IMR-90 (cell line): ENCODE measurements at regions not wholly inside any gene's neighbourhood (a gene's known extent, or its start where the extent isn't known, plus 50 kb on each side); places are given as distances from the start of the nearest gene placed in this dataset.

ENCODE experiments used
- ATAC-seq: fragments of 200-7000 bp; cut with Tn5 transposase; 2 replicates; pipeline ENCODE4 v1.9.1; 2020; ENCODE audit warnings: low read depth, mild to moderate bottlenecking, moderate library complexity
- BruUV-seq: library from RNA; stranded (reverse); fragments of 400-500 nt; replicated peaks from 2 replicates; lab custom pipeline; 2021; lab: Mats Ljungman, UMichigan
- CTCF ChIA-PET: fragments of 300-600 bp; formaldehyde crosslinking; extraction: SDS; loops from one replicate; lab custom pipeline; 2021; ENCODE audit warnings: antibody characterized with exemption; lab: Yijun Ruan, JAX
- POLR2A ChIA-PET: fragments of 300-600 bp; sonication (Branson Sonifier 250); formaldehyde crosslinking; loops from one replicate; lab custom pipeline; 2022; ENCODE audit warnings: antibody characterized with exemption; ENCODE audit not compliant: unreplicated experiment; lab: Charles Lee
- DNase-seq: peaks from one replicate; pipeline ENCODE4 v3.0.0; 2013
- H2AFZ ChIP-seq: replicated peaks from 2 replicates; pipeline ENCODE3; 2013; ENCODE audit warnings: low read length, mild to moderate bottlenecking; ENCODE audit not compliant: poor library complexity
- H2AK5ac ChIP-seq: 2 replicates; pipeline ENCODE4 v1.6.1; 2013; ENCODE audit warnings: low read depth, low read length, inconsistent platforms
- H2AK9ac ChIP-seq: replicated peaks from 2 replicates; pipeline ENCODE3; 2013; ENCODE audit warnings: mild to moderate bottlenecking, low read depth, low read length, moderate library complexity; ENCODE audit not compliant: poor library complexity
- H2BK120ac ChIP-seq: 2 replicates; pipeline ENCODE4 v1.6.1; 2013; ENCODE audit warnings: low read depth, low read length, inconsistent platforms
- H2BK15ac ChIP-seq: 3 replicates; pipeline ENCODE4 v1.6.1; 2013; ENCODE audit warnings: low read depth, low read length, inconsistent platforms
- H2BK20ac ChIP-seq: 2 replicates; pipeline ENCODE4 v1.6.1; 2013; ENCODE audit warnings: low read depth, mild to moderate bottlenecking, inconsistent platforms, low read length, moderate library complexity
- H2BK5ac ChIP-seq: 2 replicates; pipeline ENCODE4 v1.6.1; 2013; ENCODE audit warnings: mild to moderate bottlenecking, low read depth, low read length, inconsistent platforms; ENCODE audit not compliant: poor library complexity, severe bottlenecking
- H3K14ac ChIP-seq: replicated peaks from 2 replicates; pipeline ENCODE4 v1.6.1; 2013; ENCODE audit warnings: low read depth, low read length, inconsistent platforms
- H3K18ac ChIP-seq: 2 replicates; pipeline ENCODE4 v1.6.1; 2013; ENCODE audit warnings: low read depth, low read length, control low read depth
- H3K23ac ChIP-seq: 2 replicates; pipeline ENCODE4 v1.6.1; 2013; ENCODE audit warnings: low read depth, low read length, inconsistent platforms
- H3K27ac ChIP-seq: 2 replicates; pipeline ENCODE4 v1.5.1; 2013; ENCODE audit warnings: mild to moderate bottlenecking, control low read depth, low read length; ENCODE audit not compliant: insufficient read depth
- H3K27me3 ChIP-seq: 2 replicates; pipeline ENCODE4 v1.6.1; 2013; ENCODE audit warnings: low read length; ENCODE audit not compliant: control insufficient read depth, insufficient read depth
- H3K36me3 ChIP-seq: 2 replicates; pipeline ENCODE4 v1.6.1; 2013; ENCODE audit warnings: low read length, mixed read lengths; ENCODE audit not compliant: control insufficient read depth, insufficient read depth
- H3K4ac ChIP-seq: 2 replicates; pipeline ENCODE4 v1.6.1; 2013; ENCODE audit warnings: low read depth, low read length, inconsistent platforms
- H3K4me1 ChIP-seq: 2 replicates; pipeline ENCODE4 v1.6.1; 2013; ENCODE audit warnings: low read length, mixed read lengths; ENCODE audit not compliant: control insufficient read depth, insufficient read depth
- H3K4me2 ChIP-seq: 2 replicates; pipeline ENCODE4 v1.6.1; 2013; ENCODE audit warnings: low read depth, mild to moderate bottlenecking, control low read depth, low read length, moderate library complexity
- H3K4me3 ChIP-seq: 2 replicates; pipeline ENCODE4 v1.5.1; 2013; ENCODE audit warnings: low read depth, mild to moderate bottlenecking, control low read depth, low read length, moderate library complexity; ENCODE audit not compliant: insufficient read depth
- H3K56ac ChIP-seq: 2 replicates; pipeline ENCODE4 v1.6.1; 2013; ENCODE audit warnings: low read length, inconsistent platforms; ENCODE audit not compliant: insufficient read depth; ENCODE audit errors: extremely low read depth
- H3K79me1 ChIP-seq, 2 experiments: 2 replicates each; pipeline ENCODE4 v1.6.1; 2013; ENCODE audit warnings: low read length in 2 of 2, inconsistent platforms in 1 of 2, low read depth in 1 of 2
- H3K9ac ChIP-seq: 2 replicates; pipeline ENCODE4 v1.6.1; 2013; ENCODE audit warnings: low read depth, low read length, control low read depth
- H3K9me1 ChIP-seq: 2 replicates; pipeline ENCODE4 v1.6.1; 2013; ENCODE audit warnings: low read length, inconsistent platforms; ENCODE audit not compliant: insufficient read depth
- H3K9me3 ChIP-seq: 2 replicates; pipeline ENCODE4 v1.6.1; 2013; ENCODE audit warnings: low read length; ENCODE audit not compliant: control insufficient read depth, insufficient read depth
- H4K20me1 ChIP-seq: 2 replicates; pipeline ENCODE4 v1.6.1; 2013; ENCODE audit warnings: low read length, inconsistent platforms; ENCODE audit not compliant: insufficient read depth
- H4K5ac ChIP-seq: 2 replicates; pipeline ENCODE4 v1.6.1; 2013; ENCODE audit warnings: mild to moderate bottlenecking, low read depth, low read length, control low read depth
- H4K8ac ChIP-seq, 2 experiments: 2 replicates each; pipeline ENCODE4 v1.6.1; 2013; ENCODE audit warnings: low read depth in 2 of 2, low read length in 2 of 2, control low read depth in 1 of 2, inconsistent platforms in 1 of 2
- H4K91ac ChIP-seq: 2 replicates; pipeline ENCODE4 v1.6.1; 2013; ENCODE audit warnings: low read depth, low read length, inconsistent platforms; ENCODE audit not compliant: insufficient read depth
- BHLHE40 ChIP-seq: fragments of 150-350 bp; IDR thresholded peaks from 2 replicates; pipeline ENCODE4 v1.6.1; 2016; ENCODE audit warnings: mild to moderate bottlenecking, low read depth, low read length
- CEBPB ChIP-seq: IDR thresholded peaks from 2 replicates; pipeline ENCODE4 v1.6.1; 2012; ENCODE audit warnings: low read depth, low read length, improper control_type of control experiment
- WGBS, 2 experiments: methylation state at CpG; one replicate each; pipeline versions ENCODE4 v1.1.5 to v1.1.7; 2013; ENCODE audit warnings: missing lambda C conversion rate in 2 of 2; ENCODE audit not compliant: insufficient read length in 1 of 2; ENCODE audit errors: extremely low coverage in 2 of 2; 5-methylcytosine and 5-hydroxymethylcytosine counted together
- dilution Hi-C: fragments of 300-500 bp; cut with HindIII; formaldehyde crosslinking; loops from one replicate; pipeline ENCODE4 v1.14.3; 2018; ENCODE audit warnings: low sequenced_read_pairs; ENCODE audit not compliant: unreplicated experiment
- in situ Hi-C: fragments of 300-500 bp; cut with MboI; formaldehyde crosslinking; loops from 3 replicates; pipeline ENCODE4 v1.14.3; 2019; ENCODE audit warnings: low sequenced_read_pairs, inconsistent platforms, mixed read lengths
- intact Hi-C: fragments of 100-400 bp; cut with micrococcal nuclease; formaldehyde crosslinking; loops from 2 replicates; pipeline ENCODE4 v1.10.0; 2022

- ATAC-seq = peak; percentile 48
- peak; percentile 72 for DNase-seq
- Histone ChIP-seq H3K14ac (no peak overlapping the region), H3K4me3 (no peak overlapping the region), H2BK120ac (peak overlapping the region; percentile 13; the same call in 1 of the 2 replicates), H2BK15ac (no peak overlapping the region), H2AFZ (no peak overlapping the region), H4K91ac (no peak overlapping the region), H2BK20ac (peak overlapping the region; percentile 89; the same call in 1 of the 2 replicates), H3K4ac (no peak overlapping the region), H3K79me1 (no peaks in the 10 kb centered on the region), H3K9me1 (no peaks in the 10 kb centered on the region), H4K20me1 (no peaks in the 10 kb centered on the region), H3K9me3 (peaks cover 11% of the 10 kb centered on the region), H3K36me3 (no peaks in the 10 kb centered on the region), H3K27me3 (no peaks in the 10 kb centered on the region), H2AK5ac (no peak overlapping the region), H2BK5ac (peak overlapping the region; percentile 74), H3K56ac (no peak overlapping the region), H3K4me1 (peaks cover 3% of the 10 kb centered on the region; the same call in 1 of the 2 replicates), H3K4me2 (no peak overlapping the region; the same call in 1 of the 2 replicates), H3K18ac (peak overlapping the region; percentile 34), H2AK9ac (no peak overlapping the region), H4K8ac (no peak overlapping the region), H4K5ac (peak overlapping the region; percentile 96), H3K27ac (peak overlapping the region; percentile 6; the same call in 1 of the 2 replicates), H3K23ac (no peak overlapping the region), H3K9ac (no peak overlapping the region)
- dilution Hi-C loops = no loop called here
- TF ChIP-seq CEBPB (peak; percentile 23; the same call in 1 of the 2 replicates), BHLHE40 (no peak)
- in situ Hi-C loops = no loop called here
- CTCF ChIA-PET = no interaction called here
- POLR2A ChIA-PET = no interaction called here
- no CpG with 5 or more reads among the region's 1 CpG for WGBS, 2 experiments
- no TSS peak for BruUV-seq
- intact Hi-C loops = no loop called here
Measured at GRCh38 chr21:28294051-28294450, 698.6 kb downstream of the LTN1 start.
